ENCODE measurements at regions not wholly inside any gene's neighbourhood (a gene's known extent, or its start where the extent isn't known, plus 50 kb on each side); places are given as distances from the start of the nearest gene placed in this dataset.
"Not testable (repeated sequence)": the region's sequence is repeated elsewhere in the genome, so short reads cannot be mapped to it uniquely, and the experiment has no call there.

DNA sequence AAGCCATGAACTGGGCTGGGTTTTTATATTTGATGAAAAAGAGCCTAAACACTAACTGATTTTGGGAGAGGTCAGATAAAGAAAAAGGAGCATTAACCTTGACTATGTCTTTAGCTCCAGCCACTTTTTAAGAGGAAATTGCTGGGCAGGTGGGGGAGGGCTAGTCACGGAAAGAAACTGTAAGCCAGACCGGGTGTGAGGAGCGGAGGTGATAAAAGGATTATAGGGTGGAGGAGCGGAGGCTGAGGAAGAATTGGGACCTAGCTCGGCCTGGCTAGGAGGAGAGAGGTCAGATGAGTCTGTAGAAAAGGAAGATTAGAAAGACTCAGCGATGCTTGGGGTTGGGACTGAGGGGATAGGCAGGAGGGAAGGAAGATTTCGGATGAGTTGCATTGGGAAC, 117.5 kb upstream of the INTU start:
- not testable (repeated sequence) for TF ChIP-seq JUNB (IDR thresholded peaks at IDR 0.05); EP300 (IDR thresholded peaks at IDR 0.05; ENCODE audit: borderline replicate concordance in 1 of 2, control insufficient read depth in 1 of 2, low read depth in 2 of 2, low read length in 2 of 2); ZZZ3 (IDR thresholded peaks at IDR 0.05; ENCODE audit: control insufficient read depth, insufficient read length, low read depth)
